Ecto neural progenitor cell (in vitro differentiated cells): ENCODE measurements at regions not wholly inside any gene's neighbourhood (a gene's known extent, or its start where the extent isn't known, plus 50 kb on each side); places are given as distances from the start of the nearest gene placed in this dataset.
"Not testable (repeated sequence)": the region's sequence is repeated elsewhere in the genome, so short reads cannot be mapped to it uniquely, and the experiment has no call there.

Experiments
- DNase-seq: peaks from one replicate; pipeline ENCODE4 v3.0.0-alpha.2; 2018; ENCODE audit warnings: low spot score

DNA sequence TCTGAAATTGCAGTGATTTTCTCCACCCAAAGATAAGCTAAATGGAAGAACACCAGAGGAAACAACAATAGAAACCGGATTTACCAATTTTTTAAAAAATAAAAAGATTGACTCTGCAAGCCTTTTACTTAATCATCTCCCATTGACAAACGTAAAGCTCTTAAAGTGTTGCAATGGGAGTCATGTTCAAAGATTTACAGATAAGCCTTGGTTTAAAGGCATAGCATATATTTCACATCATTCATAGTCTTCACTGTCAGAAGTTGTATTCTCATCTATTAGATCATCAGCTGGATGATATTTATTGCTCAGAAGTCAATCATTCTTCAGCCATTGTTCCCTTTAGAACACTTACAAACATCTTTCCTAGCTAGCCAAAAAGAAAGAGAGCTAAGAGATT is 397.6 kb downstream of the GBE1 start:
- no peak for DNase-seq

- DNase-seq: no peak
Measured at GRCh38 chr3:81354119-81354518, 407.3 kb downstream of the GBE1 start.

DNA sequence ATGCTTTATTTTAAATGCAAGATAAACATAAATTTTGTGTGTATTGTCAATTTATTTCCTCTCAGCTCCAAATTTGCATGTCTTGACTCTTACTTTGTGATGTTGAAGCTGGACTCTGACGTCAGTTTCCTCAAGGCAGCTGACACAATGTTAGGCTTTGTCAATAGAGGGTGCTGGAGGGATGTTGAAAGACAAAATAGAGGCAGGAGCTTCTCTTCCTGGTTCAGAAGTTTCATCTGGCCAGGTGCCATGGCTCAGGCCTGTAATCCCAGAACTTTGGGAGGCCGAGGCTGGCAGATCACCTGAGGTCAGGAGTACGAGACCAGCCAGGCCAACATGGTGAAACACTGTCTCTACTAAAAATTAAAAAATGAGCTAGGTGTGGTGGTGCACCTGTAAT is 408.6 kb downstream of the GBE1 start:
- DNase-seq: no peak

DNA sequence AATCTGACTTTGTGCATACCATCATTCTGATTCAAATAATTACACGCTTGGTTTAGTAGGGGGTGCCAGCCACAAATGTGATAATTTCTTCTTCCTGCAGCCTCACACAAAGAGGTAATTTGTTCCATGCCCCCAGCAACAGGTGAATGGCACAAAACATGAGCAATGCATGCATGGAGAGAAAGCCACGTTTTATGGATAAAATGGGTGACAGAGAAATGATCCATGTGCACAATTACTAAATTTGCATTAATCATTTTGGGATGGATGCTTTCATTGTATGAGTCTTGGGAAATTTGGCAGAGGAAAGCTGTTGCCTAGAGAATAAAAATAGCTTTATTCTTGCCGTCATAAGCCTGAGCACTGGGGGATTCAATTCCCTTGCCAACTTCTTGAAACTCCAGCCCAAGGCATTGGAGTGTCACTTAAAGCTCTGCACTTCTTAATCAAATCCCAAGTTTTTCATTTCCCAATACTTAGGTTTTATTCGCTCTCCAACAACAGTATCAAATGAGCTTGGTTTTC is 411.6 kb downstream of the GBE1 start:
- no peak for DNase-seq

GRCh38 chr3:81339040-81339845 is 422.2 kb downstream of the GBE1 start:
- DNase-seq: no peak

GRCh38 chr3:81336470-81336869 is 425.0 kb downstream of the GBE1 start:
- no peak for DNase-seq

- DNase-seq: not testable (repeated sequence)
Measured at GRCh38 chr3:81329835-81330234, 431.6 kb downstream of the GBE1 start.

DNA sequence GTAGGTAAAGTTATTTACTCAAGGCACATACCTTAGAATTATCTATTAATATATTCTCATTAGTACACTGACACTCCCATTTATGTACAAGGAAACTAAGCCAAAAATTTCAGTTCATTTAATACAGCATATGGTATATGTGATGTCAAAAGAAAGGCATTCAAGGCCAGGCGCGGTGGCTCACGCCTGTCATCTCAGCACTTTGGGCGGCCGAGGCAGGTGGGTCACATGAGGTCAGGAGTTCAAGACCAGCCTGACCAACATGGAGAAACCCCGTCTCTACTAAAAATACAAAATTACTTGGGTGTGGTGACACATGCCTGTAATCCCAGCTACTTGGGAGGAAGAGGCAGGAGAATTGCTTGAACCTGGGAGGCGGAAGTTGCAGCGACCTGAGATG is 435.2 kb downstream of the GBE1 start:
- DNase-seq: no peak

DNA sequence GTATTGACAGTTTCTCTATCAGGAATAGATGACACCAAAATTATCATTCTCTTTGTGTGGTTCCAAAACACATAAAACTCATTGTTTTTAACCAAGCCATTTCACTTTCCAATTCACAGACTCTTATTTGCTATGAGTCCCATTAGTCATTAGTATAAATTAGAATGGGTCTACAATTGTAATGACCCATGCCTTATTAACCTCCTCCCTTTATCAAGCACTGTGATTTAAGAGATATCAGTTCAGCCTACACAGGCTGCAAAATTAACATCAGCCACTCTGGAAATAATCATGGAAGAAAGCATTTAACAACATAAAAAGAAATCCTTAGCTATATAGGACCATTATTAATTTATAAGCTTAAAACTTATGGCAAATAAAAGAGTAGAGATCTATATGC is 440.6 kb downstream of the GBE1 start:
- DNase-seq: no peak

DNA sequence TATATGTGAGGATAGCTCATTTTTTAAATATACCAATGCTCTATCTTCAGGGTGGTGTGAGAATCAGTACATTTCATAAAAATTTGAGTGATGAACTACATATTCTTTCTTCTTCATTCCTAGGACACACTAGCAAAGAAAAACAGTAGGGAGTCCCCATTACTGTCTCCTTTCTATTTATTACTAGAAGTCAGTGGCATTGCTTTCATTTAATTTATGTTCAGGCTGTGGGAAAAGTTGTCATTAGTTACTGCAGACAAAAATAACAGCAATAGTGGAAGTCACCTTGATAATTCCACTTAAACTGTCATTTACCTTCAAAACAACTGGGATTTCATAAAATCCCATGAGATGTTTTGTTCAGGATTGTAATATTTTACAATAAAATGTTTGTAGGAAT is 446.4 kb downstream of the GBE1 start:
- no peak for DNase-seq

DNA sequence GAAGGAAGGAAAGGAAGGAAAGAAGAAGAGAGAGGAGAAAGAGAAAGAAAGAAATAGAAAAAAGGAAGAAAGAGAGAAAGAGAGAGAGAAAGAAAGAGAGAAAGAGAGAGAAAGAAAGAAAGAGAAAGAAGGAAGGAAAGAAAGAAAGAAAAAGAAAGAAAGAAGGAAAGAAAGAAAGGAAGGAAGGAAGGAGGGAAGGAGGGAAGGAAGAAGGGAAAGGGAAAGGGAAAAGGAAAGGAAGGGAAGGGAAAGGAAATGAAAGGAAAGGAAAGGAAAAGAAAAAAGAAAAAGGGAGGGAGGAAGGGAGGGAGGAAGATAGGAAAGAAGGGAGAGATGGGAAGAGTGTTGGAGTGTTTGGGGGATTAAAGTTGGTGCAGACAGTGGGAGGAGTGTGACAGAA is 450.1 kb downstream of the GBE1 start:
- no peak for DNase-seq

DNA sequence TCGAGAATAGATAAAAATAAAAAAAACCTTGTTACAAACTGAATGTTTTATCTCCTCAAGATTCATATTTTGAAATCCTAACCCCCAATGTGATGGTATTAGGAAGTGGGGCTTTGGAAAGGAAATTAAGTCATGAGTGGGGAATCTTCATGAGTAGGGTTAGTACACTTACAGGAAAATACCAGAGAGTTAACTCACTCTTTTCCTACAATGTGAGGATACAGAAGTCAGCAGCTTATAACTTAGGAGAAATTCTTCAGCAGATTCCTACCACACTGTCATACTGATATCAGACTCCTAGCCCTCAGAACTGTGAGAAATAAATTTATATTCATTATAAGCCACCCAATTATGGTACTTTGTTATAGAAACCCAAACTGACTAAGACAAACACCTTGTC is 453.1 kb downstream of the GBE1 start:
- DNase-seq: no peak

- DNase-seq: no peak
Measured at GRCh38 chr3:81307221-81307620, 454.2 kb downstream of the GBE1 start.

DNA sequence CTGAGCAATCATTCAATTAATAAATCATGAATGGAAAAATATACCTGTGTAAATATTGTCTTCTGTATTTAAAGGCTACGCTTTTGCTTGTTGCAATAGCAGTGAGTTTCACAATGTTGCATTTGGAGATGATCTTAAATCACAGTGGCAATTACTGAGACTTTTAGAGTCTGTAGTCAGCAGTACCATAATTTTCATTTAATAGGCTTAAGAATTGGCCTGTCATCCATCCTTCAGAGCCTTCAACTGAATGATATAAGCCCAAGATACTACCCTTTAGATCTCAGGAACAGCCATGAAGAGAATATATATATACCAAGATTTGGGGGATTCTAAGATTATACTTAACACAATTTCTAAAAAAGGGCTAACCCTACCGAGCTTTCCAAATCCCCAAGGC is 458.1 kb downstream of the GBE1 start:
- DNase-seq: no peak

DNA sequence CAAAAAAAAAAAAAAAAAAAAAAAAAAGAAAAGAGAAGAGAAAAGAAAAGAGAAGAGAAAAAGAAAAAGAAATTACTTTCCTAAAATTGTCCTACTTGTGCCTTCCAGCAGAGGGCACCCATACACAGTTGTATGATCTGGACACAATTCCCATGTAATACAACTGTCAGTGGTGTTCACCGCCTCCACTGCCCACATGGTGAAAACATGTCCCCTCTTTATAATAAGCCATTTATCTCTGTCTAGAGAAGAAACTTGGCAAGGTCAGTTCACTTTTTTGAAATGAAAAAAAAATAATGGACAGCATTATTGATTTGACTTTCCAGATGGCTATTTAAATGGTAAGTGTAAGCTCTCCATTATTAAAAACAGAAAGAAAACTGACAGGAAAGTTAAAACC is 459.4 kb downstream of the GBE1 start:
- DNase-seq: peak; percentile 49

- no peak for DNase-seq
Measured at GRCh38 chr3:81301230-81301629, 460.2 kb downstream of the GBE1 start.

- DNase-seq: no peak
Measured at GRCh38 chr3:81300324-81300927, 461.0 kb downstream of the GBE1 start.

GRCh38 chr3:81299481-81299880 is 462.0 kb downstream of the GBE1 start:
- DNase-seq: no peak

- no peak for DNase-seq
Measured at GRCh38 chr3:81295906-81296577, 465.4 kb downstream of the GBE1 start.

DNA sequence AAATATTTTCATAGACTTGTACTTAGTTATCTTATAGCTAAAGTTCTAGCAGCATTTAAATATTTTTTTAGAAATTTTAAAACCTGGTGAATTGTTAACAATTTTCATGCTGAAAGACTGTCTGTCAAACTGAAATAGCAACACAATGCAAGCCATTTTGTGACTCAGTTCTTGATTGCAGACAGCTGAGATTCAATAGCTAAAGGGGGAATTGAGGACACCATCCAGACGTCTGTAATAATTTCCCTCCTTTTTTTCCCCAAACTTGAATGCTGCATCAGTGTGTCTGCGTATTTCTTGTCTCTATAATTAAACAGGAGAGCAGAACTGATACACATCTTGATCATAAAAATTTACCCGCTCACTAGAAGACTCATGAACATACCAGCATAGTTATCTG is 468.3 kb downstream of the GBE1 start:
- DNase-seq: no peak

DNA sequence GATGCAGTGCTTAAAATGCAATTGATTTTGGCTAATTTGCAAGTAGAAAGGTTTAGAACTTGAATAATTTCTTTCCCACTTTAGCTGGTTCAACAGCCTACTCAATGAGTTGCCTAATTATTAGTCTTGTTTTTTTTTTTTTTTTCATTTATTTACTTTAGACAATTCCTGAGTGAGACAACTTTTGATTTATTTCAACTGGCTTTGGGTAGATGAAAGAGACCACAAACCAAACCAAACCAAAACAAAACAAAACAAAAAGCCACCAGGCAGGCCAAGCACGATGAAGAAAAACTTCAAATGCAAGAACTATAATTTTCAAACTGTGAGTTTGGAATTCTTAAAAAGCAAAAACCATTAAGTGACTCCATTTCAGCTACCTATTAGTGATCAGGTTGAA is 469.9 kb downstream of the GBE1 start:
- DNase-seq: no peak

DNA sequence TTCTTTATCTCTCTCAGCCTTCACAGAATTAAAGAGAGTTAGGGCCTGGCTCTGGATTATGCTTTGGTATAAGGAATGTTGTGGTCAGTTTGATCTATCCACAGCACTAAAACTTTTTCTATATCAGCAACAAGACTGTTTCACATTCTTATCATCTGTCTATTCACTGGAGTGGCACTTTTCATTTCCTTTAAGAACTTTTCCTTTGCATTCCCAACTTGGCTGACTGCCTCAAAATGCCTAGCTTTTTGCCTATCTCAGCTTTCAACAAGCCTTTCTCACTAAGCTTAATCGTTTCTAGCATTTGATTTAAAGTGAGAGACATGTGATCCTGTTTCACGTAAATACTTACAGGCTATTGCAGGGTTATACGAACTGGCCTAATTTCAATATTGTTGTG is 471.8 kb downstream of the GBE1 start:
- no peak for DNase-seq
